Gastroesophageal sphincter (tissue), 4 donors: ENCODE measurements at regions not wholly inside any gene's neighbourhood (a gene's known extent, or its start where the extent isn't known, plus 50 kb on each side); places are given as distances from the start of the nearest gene placed in this dataset.
"Not testable (repeated sequence)": the region's sequence is repeated elsewhere in the genome, so short reads cannot be mapped to it uniquely, and the experiment has no call there.

Experiments used
- ATAC-seq: fragments of 150-250 bp; one replicate; pipeline ENCODE4 v1.9.1; 2016; ENCODE audit warnings: mild to moderate bottlenecking, moderate library complexity
- H3K27ac ChIP-seq, 4 donors: fragments of 200-600 bp; sonication (generic) in 3 of 4; 1 replicate in 3 of 4; 2 replicates in 1 of 4; pipeline ENCODE4 v1.5.1; 2016 to 2019
- H3K27me3 ChIP-seq: fragments of 200-600 bp; sonication (generic); one replicate; pipeline ENCODE4 v1.5.1; 2019
- H3K36me3 ChIP-seq, 2 donors: fragments of 200-600 bp; sonication (generic); one replicate each; pipeline ENCODE4 v1.5.1; 2019; ENCODE audit warnings: control low read depth in 1 of 2
- H3K4me1 ChIP-seq, 3 donors: fragments of 200-600 bp; sonication (generic); 1 replicate in 2 of 3; 2 replicates in 1 of 3; pipeline ENCODE4 v1.5.1; 2016 to 2019; ENCODE audit warnings: control low read depth in 2 of 3
- H3K4me3 ChIP-seq, 2 donors: fragments of 200-600 bp; sonication (generic); one replicate each; pipeline ENCODE4 v1.5.1; 2019; ENCODE audit warnings: mild to moderate bottlenecking in 1 of 2, moderate library complexity in 1 of 2
- H3K9me3 ChIP-seq, 3 donors: fragments of 200-600 bp; sonication (generic); one replicate each; pipeline ENCODE4 v1.5.1; 2017 to 2019; ENCODE audit warnings: control low read depth in 2 of 3
- CTCF ChIP-seq, 4 experiments: fragments of 200-600 bp in 2 of 4; fragments of 450-650 bp in 2 of 4; sonication (generic) in 1 of 4; IDR thresholded peaks; one replicate each; pipeline ENCODE4 v1.5.1; 2017 to 2019; ENCODE audit warnings: antibody characterized with exemption in 4 of 4, mild to moderate bottlenecking in 2 of 4, moderate library complexity in 2 of 4
- EP300 ChIP-seq: sonication (generic); formaldehyde crosslinking; IDR thresholded peaks from one replicate; pipeline ENCODE4 v1.6.1; 2017; ENCODE audit warnings: antibody characterized with exemption, mild to moderate bottlenecking
- POLR2A ChIP-seq, 2 donors: fragments of 450-650 bp; IDR thresholded peaks; one replicate each; pipeline ENCODE4 v1.6.1; 2017; ENCODE audit warnings: antibody characterized with exemption in 2 of 2, mild to moderate bottlenecking in 2 of 2, moderate library complexity in 1 of 2
- POLR2AphosphoS5 ChIP-seq: sonication (generic); formaldehyde crosslinking; IDR thresholded peaks from one replicate; pipeline ENCODE4 v1.6.1; 2017; ENCODE audit warnings: antibody characterized with exemption
- WGBS, 2 donors: methylation state at CpG; one replicate each; pipeline ENCODE4 v1.1.5; 2018; ENCODE audit warnings: low coverage in 1 of 2; 5-methylcytosine and 5-hydroxymethylcytosine counted together

- Histone ChIP-seq H3K4me3 (no peak overlapping the region), H3K9me3 (no peaks in the 10 kb centered on the region), H3K27ac (no peak overlapping the region), H3K27me3 (no peaks in the 10 kb centered on the region), H3K4me1 (no peaks in the 10 kb centered on the region), H3K36me3 (no peaks in the 10 kb centered on the region)
- no peak for ATAC-seq
- TF ChIP-seq EP300, result no peak
These were observed 285.8 kb upstream of the TBX18 start for GRCh38 chr6:85050149-85050548.

- H3K9me3 ChIP-seq, result no peaks in the 10 kb centered on the region
- no peaks in the 10 kb centered on the region for H3K4me1 ChIP-seq
- no peak overlapping the region for H3K27ac ChIP-seq
- H3K4me3 ChIP-seq, result no peak overlapping the region
- 83 to 90% methylated on average over 2 of the region's 2 CpGs for WGBS, 2 donors
- H3K27me3 ChIP-seq, result no peaks in the 10 kb centered on the region
- TF ChIP-seq CTCF (IDR thresholded peaks at IDR 0.05) (no peak), POLR2AphosphoS5 (no peak), POLR2A (IDR thresholded peaks at IDR 0.05) (no peak), EP300 (no peak)
- ATAC-seq, result no peak
- H3K36me3 ChIP-seq, result no peaks in the 10 kb centered on the region
These were observed 284.9 kb upstream of the TBX18 start for GRCh38 chr6:85049282-85049681.

- WGBS, 2 donors, result 46 to 63% methylated on average over 2 of the region's 2 CpGs
- no peak overlapping the region for H3K4me3 ChIP-seq
- H3K4me1 ChIP-seq, result no peaks in the 10 kb centered on the region
- no peak for ATAC-seq
- no peak overlapping the region for H3K27ac ChIP-seq
- TF ChIP-seq EP300, result no peak
- no peak for TF ChIP-seq POLR2A (IDR thresholded peaks at IDR 0.05)
- no peak for TF ChIP-seq POLR2AphosphoS5
- no peak for TF ChIP-seq CTCF (IDR thresholded peaks at IDR 0.05)
- H3K27me3 ChIP-seq, result no peaks in the 10 kb centered on the region
- H3K9me3 ChIP-seq, result no peaks in the 10 kb centered on the region
- H3K36me3 ChIP-seq, result no peaks in the 10 kb centered on the region
These were observed 283.4 kb upstream of the TBX18 start for GRCh38 chr6:85047818-85048217.

- H3K4me3 ChIP-seq, ATAC-seq, H3K9me3 ChIP-seq, H3K36me3 ChIP-seq, H3K4me1 ChIP-seq, H3K27ac ChIP-seq, H3K27me3 ChIP-seq: not testable (repeated sequence)
- WGBS, 2 donors, result 100% methylated on average over 1 of the region's 1 CpG
These were observed 281.4 kb upstream of the TBX18 start for GRCh38 chr6:85045767-85046166.

GRCh38 chr6:85044361-85044760 is 280.0 kb upstream of the TBX18 start:
- H3K4me3 ChIP-seq, result no peak overlapping the region
- no peaks in the 10 kb centered on the region for H3K9me3 ChIP-seq
- no peaks in the 10 kb centered on the region for H3K36me3 ChIP-seq
- no peaks in the 10 kb centered on the region for H3K4me1 ChIP-seq
- no peak overlapping the region for H3K27ac ChIP-seq
- TF ChIP-seq EP300 (no peak), POLR2AphosphoS5 (no peak), POLR2A (IDR thresholded peaks at IDR 0.05) (no peak), CTCF (IDR thresholded peaks at IDR 0.05) (no peak)
- no peak for ATAC-seq
- no peaks in the 10 kb centered on the region for H3K27me3 ChIP-seq
- 23 to 34% methylated on average over 2 of the region's 2 CpGs for WGBS, 2 donors

GRCh38 chr6:85041376-85041775 is 277.0 kb upstream of the TBX18 start:
- no peaks in the 10 kb centered on the region for H3K9me3 ChIP-seq
- TF ChIP-seq POLR2AphosphoS5, result no peak
- no peak for TF ChIP-seq POLR2A (IDR thresholded peaks at IDR 0.05)
- no peak for TF ChIP-seq CTCF (IDR thresholded peaks at IDR 0.05)
- no peak for TF ChIP-seq EP300

More at GRCh38 chr6:85041376-85041775, 277.0 kb upstream of the TBX18 start:
- Histone ChIP-seq H3K4me3 (no peak overlapping the region), H3K36me3 (no peaks in the 10 kb centered on the region), H3K4me1 (no peaks in the 10 kb centered on the region), H3K27me3 (no peaks in the 10 kb centered on the region), H3K27ac (no peak overlapping the region)
- no peak for ATAC-seq
